ENCODE measurements at regions not wholly inside any gene's neighbourhood (a gene's known extent, or its start where the extent isn't known, plus 50 kb on each side); places are given as distances from the start of the nearest gene placed in this dataset.

- H2AFZ ChIP-seq (ENCODE audit: low read depth, low read length), result no peak overlapping the region
- H4K8ac ChIP-seq (ENCODE audit: low read length), result no peak overlapping the region
- no peak overlapping the region for H2BK120ac ChIP-seq (ENCODE audit: low read depth, low read length)
- no peaks in the 10 kb centered on the region for H3K36me3 ChIP-seq (ENCODE audit: control insufficient read depth in 1 of 2, insufficient read depth in 2 of 2, low read depth in 1 of 2, low read length in 2 of 2)
- H2AK5ac ChIP-seq (ENCODE audit: low read length, severe bottlenecking), result no peak overlapping the region
- no peak overlapping the region for H3K18ac ChIP-seq (ENCODE audit: low read depth in 1 of 2, low read length in 2 of 2)
- no peak overlapping the region for H3K23ac ChIP-seq (ENCODE audit: low read length in 2 of 2)
- no peak overlapping the region for H3K4me3 ChIP-seq (ENCODE audit: insufficient read depth in 1 of 2, low read depth in 1 of 2, low read length in 2 of 2)
- no peak overlapping the region for H3K4me2 ChIP-seq (ENCODE audit: low read length, poor library complexity, severe bottlenecking)
- 74% methylated on average over 1 of the region's 2 CpGs for WGBS
- no peak overlapping the region for H3K27ac ChIP-seq (ENCODE audit: low read length, poor library complexity, severe bottlenecking)
- no peak overlapping the region for H3K9ac ChIP-seq (ENCODE audit: low read length)
- no peak for DNase-seq
- no peaks in the 10 kb centered on the region for H3K4me1 ChIP-seq (ENCODE audit: control insufficient read depth, insufficient read depth, low read depth, low read length)
- H3K79me1 ChIP-seq (replicated peaks; ENCODE audit: low read length, poor library complexity, severe bottlenecking), result no peaks in the 10 kb centered on the region
- H2BK12ac ChIP-seq (ENCODE audit: low read length in 2 of 2), result no peak overlapping the region
- no peak overlapping the region for H3K4ac ChIP-seq (ENCODE audit: low read depth in 1 of 2, low read length in 2 of 2)
- no peak overlapping the region for H3K14ac ChIP-seq (ENCODE audit: low read length in 2 of 2)
- H2BK15ac ChIP-seq (ENCODE audit: low read depth, poor library complexity, severe bottlenecking), result no peak overlapping the region
- no peak overlapping the region for H2BK5ac ChIP-seq (ENCODE audit: low read depth, low read length, poor library complexity, severe bottlenecking)
- no peaks in the 10 kb centered on the region for H3K27me3 ChIP-seq (ENCODE audit: control insufficient read depth in 1 of 2, insufficient read depth in 1 of 2, low read length in 2 of 2)
- no peak overlapping the region for H4K91ac ChIP-seq (ENCODE audit: low read length)
- H3K9me3 ChIP-seq (ENCODE audit: control insufficient read depth, low read length), result no peaks in the 10 kb centered on the region
Observed at GRCh38 chr10:23742368-23742767, 303.5 kb downstream of the OTUD1 start.

- H2BK120ac ChIP-seq (ENCODE audit: low read depth, low read length), result no peak overlapping the region
- H2BK15ac ChIP-seq (ENCODE audit: low read depth, poor library complexity, severe bottlenecking), result no peak overlapping the region
- H3K79me1 ChIP-seq (replicated peaks; ENCODE audit: low read length, poor library complexity, severe bottlenecking), result no peaks in the 10 kb centered on the region
- H3K27ac ChIP-seq (ENCODE audit: low read length, poor library complexity, severe bottlenecking), result no peak overlapping the region
- no peak overlapping the region for H3K23ac ChIP-seq (ENCODE audit: low read length in 2 of 2)
- no peak overlapping the region for H2BK5ac ChIP-seq (ENCODE audit: low read depth, low read length, poor library complexity, severe bottlenecking)
- no peak overlapping the region for H3K14ac ChIP-seq (ENCODE audit: low read length in 2 of 2)
- H3K9ac ChIP-seq (ENCODE audit: low read length), result no peak overlapping the region
- no peak overlapping the region for H3K4me2 ChIP-seq (ENCODE audit: low read length, poor library complexity, severe bottlenecking)
- H2BK12ac ChIP-seq (ENCODE audit: low read length in 2 of 2), result no peak overlapping the region
- WGBS, result 75% methylated on average over 1 of the region's 1 CpG
- H3K27me3 ChIP-seq (ENCODE audit: control insufficient read depth in 1 of 2, insufficient read depth in 1 of 2, low read length in 2 of 2), result no peaks in the 10 kb centered on the region
- no peaks in the 10 kb centered on the region for H3K9me3 ChIP-seq (ENCODE audit: control insufficient read depth, low read length)
- H3K36me3 ChIP-seq (ENCODE audit: control insufficient read depth in 1 of 2, insufficient read depth in 2 of 2, low read depth in 1 of 2, low read length in 2 of 2), result no peaks in the 10 kb centered on the region
- H3K4me1 ChIP-seq (ENCODE audit: control insufficient read depth, insufficient read depth, low read depth, low read length), result no peaks in the 10 kb centered on the region
- no peak for DNase-seq
- H4K91ac ChIP-seq (ENCODE audit: low read length), result no peak overlapping the region
- no peak overlapping the region for H3K4me3 ChIP-seq (ENCODE audit: insufficient read depth in 1 of 2, low read depth in 1 of 2, low read length in 2 of 2)
- H2AK5ac ChIP-seq (ENCODE audit: low read length, severe bottlenecking), result no peak overlapping the region
- no peak overlapping the region for H4K8ac ChIP-seq (ENCODE audit: low read length)
- no peak overlapping the region for H3K4ac ChIP-seq (ENCODE audit: low read depth in 1 of 2, low read length in 2 of 2)
- H2AFZ ChIP-seq (ENCODE audit: low read depth, low read length), result no peak overlapping the region
- no peak overlapping the region for H3K18ac ChIP-seq (ENCODE audit: low read depth in 1 of 2, low read length in 2 of 2)
Observed at GRCh38 chr10:23742807-23743206, 303.9 kb downstream of the OTUD1 start.

- H3K9ac ChIP-seq (ENCODE audit: low read length), result no peak overlapping the region
- H2BK120ac ChIP-seq (ENCODE audit: low read depth, low read length), result no peak overlapping the region
- no peak overlapping the region for H3K4me3 ChIP-seq (ENCODE audit: insufficient read depth in 1 of 2, low read depth in 1 of 2, low read length in 2 of 2)
- no peak overlapping the region for H3K27ac ChIP-seq (ENCODE audit: low read length, poor library complexity, severe bottlenecking)
- H2AK5ac ChIP-seq (ENCODE audit: low read length, severe bottlenecking), result no peak overlapping the region
- H3K4me2 ChIP-seq (ENCODE audit: low read length, poor library complexity, severe bottlenecking), result no peak overlapping the region
- H3K36me3 ChIP-seq (ENCODE audit: control insufficient read depth in 1 of 2, insufficient read depth in 2 of 2, low read depth in 1 of 2, low read length in 2 of 2), result no peaks in the 10 kb centered on the region
- H3K27me3 ChIP-seq (ENCODE audit: control insufficient read depth in 1 of 2, insufficient read depth in 1 of 2, low read length in 2 of 2), result no peaks in the 10 kb centered on the region
- no peak overlapping the region for H3K18ac ChIP-seq (ENCODE audit: low read depth in 1 of 2, low read length in 2 of 2)
- 42% methylated on average over 2 of the region's 2 CpGs for WGBS
- no peak overlapping the region for H2BK15ac ChIP-seq (ENCODE audit: low read depth, poor library complexity, severe bottlenecking)
- H3K79me1 ChIP-seq (replicated peaks; ENCODE audit: low read length, poor library complexity, severe bottlenecking), result no peaks in the 10 kb centered on the region
- H4K8ac ChIP-seq (ENCODE audit: low read length), result no peak overlapping the region
- no peak overlapping the region for H3K23ac ChIP-seq (ENCODE audit: low read length in 2 of 2)
- no peak overlapping the region for H2BK5ac ChIP-seq (ENCODE audit: low read depth, low read length, poor library complexity, severe bottlenecking)
- H3K4ac ChIP-seq (ENCODE audit: low read depth in 1 of 2, low read length in 2 of 2), result no peak overlapping the region
- no peak overlapping the region for H2BK12ac ChIP-seq (ENCODE audit: low read length in 2 of 2)
- H4K91ac ChIP-seq (ENCODE audit: low read length), result no peak overlapping the region
- H3K14ac ChIP-seq (ENCODE audit: low read length in 2 of 2), result no peak overlapping the region
- no peaks in the 10 kb centered on the region for H3K9me3 ChIP-seq (ENCODE audit: control insufficient read depth, low read length)
- no peak for DNase-seq
- no peaks in the 10 kb centered on the region for H3K4me1 ChIP-seq (ENCODE audit: control insufficient read depth, insufficient read depth, low read depth, low read length)
- no peak overlapping the region for H2AFZ ChIP-seq (ENCODE audit: low read depth, low read length)
Observed at GRCh38 chr10:23754179-23754578, 315.3 kb downstream of the OTUD1 start.

- Histone ChIP-seq H3K27ac (ENCODE audit: low read length, poor library complexity, severe bottlenecking) (no peak overlapping the region), H3K18ac (ENCODE audit: low read depth in 1 of 2, low read length in 2 of 2) (no peak overlapping the region), H4K91ac (ENCODE audit: low read length) (no peak overlapping the region), H3K4me1 (ENCODE audit: control insufficient read depth, insufficient read depth, low read depth, low read length) (no peaks in the 10 kb centered on the region), H3K79me1 (replicated peaks; ENCODE audit: low read length, poor library complexity, severe bottlenecking) (no peaks in the 10 kb centered on the region), H3K9ac (ENCODE audit: low read length) (no peak overlapping the region), H3K14ac (ENCODE audit: low read length in 2 of 2) (no peak overlapping the region), H2BK5ac (ENCODE audit: low read depth, low read length, poor library complexity, severe bottlenecking) (no peak overlapping the region), H2AFZ (ENCODE audit: low read depth, low read length) (no peak overlapping the region), H2BK120ac (ENCODE audit: low read depth, low read length) (no peak overlapping the region), H3K23ac (ENCODE audit: low read length in 2 of 2) (no peak overlapping the region), H2BK12ac (ENCODE audit: low read length in 2 of 2) (no peak overlapping the region), H3K4me2 (ENCODE audit: low read length, poor library complexity, severe bottlenecking) (no peak overlapping the region), H3K9me3 (ENCODE audit: control insufficient read depth, low read length) (no peaks in the 10 kb centered on the region), H4K8ac (ENCODE audit: low read length) (no peak overlapping the region), H3K4ac (ENCODE audit: low read depth in 1 of 2, low read length in 2 of 2) (no peak overlapping the region), H3K36me3 (ENCODE audit: control insufficient read depth in 1 of 2, insufficient read depth in 2 of 2, low read depth in 1 of 2, low read length in 2 of 2) (no peaks in the 10 kb centered on the region), H3K4me3 (ENCODE audit: insufficient read depth in 1 of 2, low read depth in 1 of 2, low read length in 2 of 2) (no peak overlapping the region), H3K27me3 (ENCODE audit: control insufficient read depth in 1 of 2, insufficient read depth in 1 of 2, low read length in 2 of 2) (no peaks in the 10 kb centered on the region), H2BK15ac (ENCODE audit: low read depth, poor library complexity, severe bottlenecking) (no peak overlapping the region), H2AK5ac (ENCODE audit: low read length, severe bottlenecking) (no peak overlapping the region)
- DNase-seq, result no peak
- 70% methylated on average over 5 of the region's 5 CpGs for WGBS
Observed at GRCh38 chr10:23754941-23755340, 316.1 kb downstream of the OTUD1 start.
